ENCODE measurements at regions not wholly inside any gene's neighbourhood (a gene's known extent, or its start where the extent isn't known, plus 50 kb on each side); places are given as distances from the start of the nearest gene placed in this dataset.

DNA sequence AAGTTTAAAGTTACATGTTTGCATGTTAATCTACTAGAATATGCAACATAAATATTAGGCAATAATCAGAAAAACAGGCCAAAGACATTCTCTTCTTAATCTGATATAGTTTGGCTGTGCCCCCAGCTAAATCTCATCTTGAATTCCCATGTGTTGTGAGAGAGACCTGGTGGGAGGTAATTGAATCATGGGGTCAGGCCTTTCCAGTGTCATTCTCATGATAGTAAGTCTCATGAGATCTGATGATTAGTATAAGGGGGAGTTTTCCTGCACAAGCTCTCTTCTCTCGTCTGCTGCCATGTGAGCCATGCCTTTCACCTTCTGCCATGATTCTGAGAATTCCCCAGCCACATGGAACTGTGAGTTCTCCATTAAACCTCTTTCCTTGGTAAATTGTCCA, 1241.7 kb upstream of the ADGRB3 start:
- DNase-seq (ENCODE audit: low spot score), result no peak

- DNase-seq (ENCODE audit: low spot score), result no peak
Observed at GRCh38 chr6:67391955-67392354, 1243.1 kb upstream of the ADGRB3 start.

- no peak for DNase-seq (ENCODE audit: low spot score)
Observed at GRCh38 chr6:67369679-67370078, 1265.4 kb upstream of the ADGRB3 start.

- no peak for DNase-seq (ENCODE audit: low spot score)
Observed at GRCh38 chr6:67362976-67363375, 1272.1 kb upstream of the ADGRB3 start.

- DNase-seq (ENCODE audit: low spot score), result no peak
Observed at GRCh38 chr6:67361264-67361663, 1273.8 kb upstream of the ADGRB3 start.

DNA sequence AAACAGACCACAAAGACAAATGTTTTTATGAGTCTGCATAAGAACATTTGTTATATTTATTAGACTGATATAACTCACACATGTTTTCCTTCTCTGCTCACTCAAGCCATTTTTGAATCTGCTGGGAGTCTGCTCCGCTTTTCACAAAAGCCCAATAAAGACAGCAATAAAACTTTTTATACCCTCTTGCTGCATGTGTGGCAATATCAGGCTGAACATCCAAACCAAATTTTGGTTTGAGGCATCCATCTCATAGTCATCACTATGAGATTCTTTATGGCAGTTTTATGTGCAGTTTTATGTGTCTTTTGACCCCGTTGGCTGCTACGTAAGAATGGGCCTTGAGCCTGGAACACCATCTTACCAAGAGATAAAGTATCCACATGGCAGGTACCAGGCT, 1276.8 kb upstream of the ADGRB3 start:
- no peak for DNase-seq (ENCODE audit: low spot score)

DNA sequence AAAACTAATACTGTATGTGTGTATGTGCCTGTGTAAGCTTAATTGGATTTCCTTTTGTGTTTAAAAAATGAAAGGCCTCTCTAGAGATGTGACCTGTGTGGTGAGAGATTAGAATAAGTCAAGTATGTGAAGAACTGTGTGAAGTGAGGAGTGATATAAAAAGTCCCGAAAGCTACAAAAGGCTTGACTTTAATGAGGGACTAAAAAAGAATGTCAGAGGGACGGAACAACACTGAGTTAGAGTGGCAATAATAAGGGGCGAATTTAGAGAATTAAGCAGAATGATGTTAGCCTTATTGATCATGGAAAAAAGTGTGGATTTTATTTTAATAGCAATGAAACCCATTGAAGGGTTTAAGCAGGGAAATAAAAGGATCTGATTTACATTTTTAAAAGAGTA, 1281.2 kb upstream of the ADGRB3 start:
- no peak for DNase-seq (ENCODE audit: low spot score)

DNA sequence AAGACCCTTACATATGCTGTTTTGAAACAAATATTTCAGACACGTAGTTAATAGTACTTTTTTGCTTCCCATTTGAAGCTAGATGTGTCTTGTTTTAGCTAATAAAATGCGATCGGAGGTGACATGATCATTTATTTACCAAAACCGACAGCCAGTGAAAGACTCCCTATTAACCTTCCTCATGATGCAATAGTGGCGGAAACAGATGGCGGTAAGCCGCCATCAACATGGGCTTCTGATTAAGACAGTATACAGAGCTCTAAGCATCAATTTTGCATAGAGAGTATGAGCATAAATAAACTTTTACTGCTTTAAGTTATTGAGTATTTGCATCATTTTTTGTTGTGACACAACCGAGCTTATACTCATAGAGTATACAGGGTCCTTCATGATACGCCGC, 1282.4 kb upstream of the ADGRB3 start:
- DNase-seq (ENCODE audit: low spot score), result no peak

GRCh38 chr6:67350729-67351128, 1284.4 kb upstream of the ADGRB3 start:
- DNase-seq (ENCODE audit: low spot score), result no peak

- peak; percentile 64 for DNase-seq (ENCODE audit: low spot score)
Observed at GRCh38 chr6:67345946-67346345, 1289.1 kb upstream of the ADGRB3 start.

GRCh38 chr6:67336014-67336413, 1299.1 kb upstream of the ADGRB3 start:
- no peak for DNase-seq (ENCODE audit: low spot score)

DNA sequence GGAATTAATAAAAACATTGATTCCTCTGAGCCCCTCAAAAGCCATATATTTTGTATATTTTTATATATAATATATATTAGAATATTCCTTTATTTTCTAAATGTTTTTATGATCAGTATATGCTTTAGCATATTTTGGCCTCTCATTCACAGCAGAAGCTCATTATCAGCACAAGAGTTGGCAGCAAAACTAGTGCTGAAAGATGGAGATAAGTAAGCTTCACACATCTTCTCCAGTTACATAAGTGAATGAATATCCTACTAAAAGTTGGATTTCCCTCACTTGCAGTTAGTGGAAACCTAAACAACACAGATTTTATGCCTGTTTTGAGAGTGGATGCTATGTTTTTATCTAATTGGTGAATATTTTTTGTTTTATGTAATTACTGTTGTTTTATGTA, 1303.8 kb upstream of the ADGRB3 start:
- no peak for DNase-seq (ENCODE audit: low spot score)

- DNase-seq (ENCODE audit: low spot score), result no peak
Observed at GRCh38 chr6:67328269-67328668, 1306.8 kb upstream of the ADGRB3 start.

GRCh38 chr6:67300430-67301040, 1334.5 kb upstream of the ADGRB3 start:
- DNase-seq (ENCODE audit: low spot score), result no peak

GRCh38 chr6:67292169-67292568, 1342.9 kb upstream of the ADGRB3 start:
- DNase-seq (ENCODE audit: low spot score), result no peak

DNA sequence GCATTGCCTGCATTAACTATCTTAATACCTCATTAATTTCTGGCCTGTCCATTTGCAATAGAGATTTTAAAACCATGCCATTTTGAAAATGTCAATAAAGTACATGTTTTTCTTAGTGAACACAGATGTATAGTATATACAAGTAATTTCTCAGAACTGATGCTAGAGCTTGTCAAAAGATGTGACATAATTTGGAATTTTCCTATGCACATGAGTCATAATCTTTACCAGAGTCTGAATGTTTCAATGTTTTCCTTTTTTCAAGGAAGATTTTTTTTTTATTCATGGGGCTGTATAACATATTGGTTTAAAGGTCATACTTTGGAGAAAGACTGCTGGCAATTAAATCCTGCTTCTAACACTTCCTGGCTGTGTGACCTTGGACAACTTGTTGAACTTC, 1347.5 kb upstream of the ADGRB3 start:
- no peak for DNase-seq (ENCODE audit: low spot score)

DNA sequence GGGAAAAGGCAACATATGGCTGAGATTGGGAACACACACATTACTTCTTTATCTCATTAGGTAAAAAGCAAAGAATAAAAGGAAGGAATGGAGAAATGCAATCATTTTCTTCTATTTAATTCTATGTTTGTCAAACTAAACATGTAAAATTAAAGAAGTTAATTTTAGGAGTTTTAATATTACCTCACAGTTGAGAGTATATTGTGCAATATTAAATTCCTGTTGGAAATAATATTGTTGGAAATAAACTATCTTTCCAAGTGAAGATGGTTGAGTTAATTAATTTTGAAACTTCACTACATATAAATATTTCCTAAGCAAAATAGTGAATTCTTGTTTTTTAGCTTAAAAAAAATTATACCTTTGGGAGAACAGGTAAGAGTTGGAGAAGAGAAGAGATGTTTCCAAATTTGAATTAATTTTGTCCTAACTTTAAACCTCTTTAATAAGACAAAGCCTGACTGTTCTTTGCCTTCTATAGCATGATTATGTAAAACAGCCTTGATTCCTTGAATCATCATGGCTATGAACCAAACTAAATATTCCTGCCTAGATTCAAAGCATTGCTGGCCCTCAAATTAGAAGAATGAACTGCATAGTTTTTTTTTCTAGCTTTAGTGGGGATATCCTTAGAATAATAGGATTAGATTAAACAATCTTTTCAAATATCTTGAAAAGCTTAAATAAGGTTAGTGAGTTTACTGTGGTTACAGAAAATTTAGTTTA, 1349.1 kb upstream of the ADGRB3 start:
- no peak for DNase-seq (ENCODE audit: low spot score)

- DNase-seq (ENCODE audit: low spot score), result no peak
Observed at GRCh38 chr6:67277312-67277711, 1357.8 kb upstream of the ADGRB3 start.

GRCh38 chr6:67265996-67266921, 1368.8 kb upstream of the ADGRB3 start:
- DNase-seq (ENCODE audit: low spot score), result no peak

DNA sequence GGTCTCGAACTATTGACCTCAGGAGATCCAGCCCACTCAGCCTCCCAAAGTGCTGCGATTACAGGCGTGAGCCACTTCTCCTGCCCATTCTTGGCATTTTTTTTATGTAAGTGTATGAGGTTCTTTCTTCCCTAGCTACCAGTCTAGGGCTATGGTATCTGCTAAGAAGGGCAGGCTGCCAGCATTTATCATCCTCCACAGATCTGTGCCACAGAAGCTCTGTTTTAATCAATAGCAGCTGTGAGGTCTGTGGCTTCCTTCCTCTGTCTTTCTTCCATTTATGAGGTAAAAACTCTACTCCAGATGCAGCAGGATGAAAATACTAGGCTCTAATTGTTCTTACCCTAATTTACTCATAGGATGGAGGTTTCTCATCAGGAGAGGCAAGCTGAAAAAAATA, 1382.4 kb upstream of the ADGRB3 start:
- DNase-seq (ENCODE audit: low spot score), result no peak

DNA sequence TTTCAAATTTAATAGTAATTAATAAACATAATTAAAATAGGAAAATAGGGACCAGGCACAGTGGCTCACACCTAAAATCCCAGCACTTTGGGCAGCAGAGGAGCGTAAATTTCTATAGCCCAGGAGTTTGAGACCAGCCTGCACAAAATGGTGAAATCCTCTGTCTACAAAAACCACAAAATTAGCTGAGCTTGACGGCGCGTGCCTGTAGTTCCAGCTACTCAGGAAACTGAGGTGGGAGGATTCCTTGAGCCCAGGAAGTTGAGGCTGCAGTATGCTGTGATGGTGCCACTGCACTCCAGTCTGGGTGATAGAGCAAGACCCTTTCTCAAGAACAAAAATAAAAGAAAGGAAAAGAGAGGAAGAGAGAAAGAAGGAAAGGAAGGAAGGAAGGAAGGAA, 1387.0 kb upstream of the ADGRB3 start:
- no peak for DNase-seq (ENCODE audit: low spot score)

DNA sequence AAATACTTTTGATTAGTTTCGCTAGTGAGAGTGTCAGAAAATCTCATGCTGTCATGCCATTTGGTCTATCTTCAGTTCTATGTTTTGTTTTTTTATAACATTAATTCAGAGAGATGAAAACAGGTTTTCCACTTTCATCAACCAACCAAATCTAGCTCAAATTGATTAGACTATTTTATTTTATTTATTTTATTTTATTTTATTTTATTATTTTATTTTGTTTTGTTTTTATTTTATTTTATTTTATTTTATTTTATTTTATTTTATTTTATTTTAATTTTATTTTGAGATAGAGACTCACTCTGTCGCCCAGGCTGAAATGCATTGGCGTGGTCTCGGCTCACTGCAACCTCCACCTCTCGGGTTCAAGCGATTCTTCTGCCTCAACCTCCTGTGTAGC, 1391.0 kb upstream of the ADGRB3 start:
- no peak for DNase-seq (ENCODE audit: low spot score)

DNA sequence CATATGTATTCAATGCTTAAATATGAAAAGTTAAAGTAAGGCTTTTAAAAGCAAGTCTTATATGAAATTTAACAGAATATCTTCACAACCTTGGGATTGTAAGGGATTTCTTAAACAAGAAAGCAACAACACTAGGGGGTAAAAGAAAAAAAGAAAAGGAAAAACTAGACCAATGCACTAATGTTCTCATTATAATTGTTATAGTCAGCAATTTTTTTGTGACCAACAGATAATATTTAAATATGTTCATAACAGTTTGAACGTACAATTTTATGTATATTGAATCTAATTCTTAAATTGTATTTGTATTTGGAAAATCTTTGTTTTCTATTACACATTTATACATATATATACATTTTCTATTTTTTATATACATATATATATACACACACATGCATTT, 1397.8 kb upstream of the ADGRB3 start:
- no peak for DNase-seq (ENCODE audit: low spot score)

All from H4 (cell line).